H54 (cell line): ENCODE measurements at regions not wholly inside any gene's neighbourhood (a gene's known extent, or its start where the extent isn't known, plus 50 kb on each side); places are given as distances from the start of the nearest gene placed in this dataset.

Experiments
- DNase-seq: peaks from one replicate; pipeline ENCODE4 v3.0.0; 2011; ENCODE audit warnings: low spot score, mixed read lengths; ENCODE audit not compliant: insufficient read length
- FAIRE-seq: peaks from 3 replicates; lab custom pipeline; 2011; peaks lifted over from hg19 to GRCh38; lab: Jason Lieb, UNC
- POLR2A ChIP-seq: IDR thresholded peaks from 2 replicates; pipeline ENCODE4 v1.6.1; 2011; ENCODE audit warnings: low read depth, mild to moderate bottlenecking, low read length

DNA sequence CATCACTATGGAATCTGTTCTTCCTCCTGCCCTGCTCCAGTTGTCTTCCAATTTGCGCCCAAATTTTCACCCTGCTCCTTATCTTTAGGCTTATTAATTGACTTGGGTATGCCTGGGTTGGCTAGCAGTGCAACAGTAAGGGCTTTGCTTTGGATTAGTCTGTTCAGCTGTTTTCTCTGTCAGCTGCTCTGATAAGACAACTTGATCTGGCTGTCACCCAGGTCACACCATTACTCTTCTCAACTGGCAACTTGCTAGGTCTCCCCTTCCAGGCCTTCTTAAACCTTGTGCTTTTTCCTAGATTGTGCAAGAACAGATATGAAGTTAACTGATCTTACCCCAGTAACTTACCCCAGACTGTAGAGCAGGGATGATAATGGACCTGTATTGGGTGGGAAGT lies 357.8 kb upstream of the LARGE1 start:
- no peak for TF ChIP-seq POLR2A
- FAIRE-seq, result no peak
- DNase-seq, result no peak

DNA sequence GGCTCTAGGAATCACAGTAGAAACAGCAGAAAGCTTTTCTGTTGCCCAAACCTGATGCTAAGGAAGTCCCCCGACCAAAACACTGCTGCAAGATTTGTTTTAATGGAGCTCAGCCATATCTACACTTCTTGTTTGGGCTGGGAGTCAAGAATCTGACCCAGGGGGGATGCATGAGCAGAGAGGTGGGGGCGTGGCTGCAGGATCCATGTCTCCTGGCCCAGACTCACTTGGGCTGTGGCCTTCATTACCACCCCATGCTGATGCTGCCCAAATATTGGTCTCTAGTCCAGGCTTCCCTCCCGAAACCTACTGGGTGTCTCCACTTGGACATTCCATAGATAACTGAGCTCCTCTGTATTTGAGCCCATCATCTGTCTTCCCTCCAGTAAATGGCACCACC lies 361.5 kb upstream of the LARGE1 start:
- TF ChIP-seq POLR2A, result no peak
- DNase-seq (no peak), FAIRE-seq (no peak)

DNA sequence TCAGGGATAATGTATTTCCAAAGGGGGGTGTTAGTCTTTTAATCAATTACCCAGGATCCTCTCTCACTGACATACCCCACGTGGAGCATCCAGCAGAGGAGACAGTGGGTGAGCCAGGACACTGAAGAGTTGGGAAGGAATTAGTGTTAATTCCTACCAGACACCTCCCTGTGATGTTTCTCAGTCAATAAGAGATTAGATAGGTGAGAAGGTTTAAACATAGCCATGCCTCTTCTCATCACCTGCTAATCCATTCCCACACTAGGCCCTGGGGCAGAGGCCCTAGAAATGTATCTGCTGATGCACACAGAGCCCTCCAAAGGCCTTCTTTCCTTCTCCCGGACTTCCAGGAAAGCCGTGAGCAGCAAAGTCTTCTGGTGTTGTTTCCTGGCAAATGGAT lies 363.6 kb upstream of the LARGE1 start:
- FAIRE-seq, result no peak
- no peak for TF ChIP-seq POLR2A
- DNase-seq, result no peak

DNA sequence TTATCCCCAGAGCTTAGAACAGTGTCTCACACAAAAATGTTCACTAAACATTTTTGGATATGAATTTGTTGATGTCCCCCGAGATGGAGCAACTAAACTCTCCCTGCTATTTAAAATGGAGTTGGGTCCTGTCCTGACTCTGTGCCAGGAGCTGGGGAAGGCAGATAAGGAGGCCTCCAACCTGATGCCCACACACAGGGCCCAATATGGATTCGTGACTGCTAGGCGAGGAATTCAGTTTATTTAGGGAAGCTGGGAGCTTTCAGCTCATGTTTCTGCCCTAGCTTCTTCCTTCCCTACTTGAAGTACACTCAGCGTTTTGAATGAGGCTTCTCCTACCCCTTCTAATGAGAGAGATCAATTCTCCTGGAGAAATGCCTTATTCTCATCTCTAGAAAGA lies 373.0 kb upstream of the LARGE1 start:
- no peak for TF ChIP-seq POLR2A
- DNase-seq, result no peak
- FAIRE-seq, result no peak

DNA sequence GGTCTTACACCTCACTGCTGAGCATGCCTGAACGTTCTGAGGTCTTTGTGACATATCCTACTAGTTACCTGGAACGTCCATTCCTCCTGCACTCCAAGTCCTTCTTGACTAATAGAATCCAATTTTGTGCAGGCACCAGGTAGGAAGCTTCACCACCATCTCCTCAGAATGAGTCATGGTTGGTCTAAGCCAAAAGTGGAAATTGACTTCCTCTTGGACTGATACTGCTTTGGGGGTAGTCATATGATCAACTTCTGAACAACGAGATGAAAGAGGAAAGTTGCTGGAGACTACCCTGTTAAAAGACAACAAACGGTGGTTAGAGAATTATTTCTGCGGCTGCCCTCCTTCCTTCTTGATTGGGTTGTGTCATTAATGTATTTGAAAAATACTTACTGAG lies 374.2 kb upstream of the LARGE1 start:
- FAIRE-seq (no peak), DNase-seq (no peak)
- no peak for TF ChIP-seq POLR2A

DNA sequence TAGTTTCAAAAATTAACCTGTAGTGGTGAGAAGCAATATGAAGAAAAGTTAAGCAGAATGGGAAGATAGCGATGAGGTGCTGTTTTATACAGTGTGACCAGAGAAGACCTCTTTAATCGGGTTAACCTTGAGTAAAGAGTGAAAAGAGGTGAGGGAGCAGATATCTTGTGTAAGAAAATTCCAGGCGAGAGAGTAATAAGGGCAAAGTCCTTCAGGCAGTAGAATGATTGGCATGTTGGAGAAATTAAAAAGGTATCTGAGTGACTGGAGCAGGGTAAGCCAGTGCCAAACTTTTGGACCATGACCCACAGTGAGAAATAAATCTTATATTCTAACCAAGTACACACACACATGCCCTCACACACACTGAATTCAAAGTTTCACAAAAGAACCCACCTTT lies 374.7 kb upstream of the LARGE1 start:
- FAIRE-seq (no peak), DNase-seq (no peak)
- TF ChIP-seq POLR2A, result no peak

DNA sequence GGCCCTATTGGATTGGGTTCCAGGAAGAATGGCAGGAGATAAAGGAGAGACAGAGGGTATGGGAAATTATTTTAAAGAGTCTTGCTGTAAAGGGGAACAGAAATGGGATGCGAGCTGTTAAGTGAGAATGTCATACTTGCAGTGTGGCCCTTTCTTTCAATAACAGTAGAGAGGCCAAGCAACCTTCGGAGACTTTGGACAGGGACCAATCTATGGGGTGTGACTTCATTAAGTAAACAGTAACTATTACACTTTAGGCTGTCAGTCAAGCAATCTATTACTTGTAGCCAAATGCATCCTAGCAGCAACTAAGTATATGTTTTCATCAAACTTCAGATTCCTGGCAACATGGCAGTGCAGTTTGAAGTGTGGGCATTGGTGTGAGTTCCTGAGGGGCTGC lies 376.2 kb upstream of the LARGE1 start:
- TF ChIP-seq POLR2A, result no peak
- no peak for DNase-seq
- FAIRE-seq, result no peak

DNA sequence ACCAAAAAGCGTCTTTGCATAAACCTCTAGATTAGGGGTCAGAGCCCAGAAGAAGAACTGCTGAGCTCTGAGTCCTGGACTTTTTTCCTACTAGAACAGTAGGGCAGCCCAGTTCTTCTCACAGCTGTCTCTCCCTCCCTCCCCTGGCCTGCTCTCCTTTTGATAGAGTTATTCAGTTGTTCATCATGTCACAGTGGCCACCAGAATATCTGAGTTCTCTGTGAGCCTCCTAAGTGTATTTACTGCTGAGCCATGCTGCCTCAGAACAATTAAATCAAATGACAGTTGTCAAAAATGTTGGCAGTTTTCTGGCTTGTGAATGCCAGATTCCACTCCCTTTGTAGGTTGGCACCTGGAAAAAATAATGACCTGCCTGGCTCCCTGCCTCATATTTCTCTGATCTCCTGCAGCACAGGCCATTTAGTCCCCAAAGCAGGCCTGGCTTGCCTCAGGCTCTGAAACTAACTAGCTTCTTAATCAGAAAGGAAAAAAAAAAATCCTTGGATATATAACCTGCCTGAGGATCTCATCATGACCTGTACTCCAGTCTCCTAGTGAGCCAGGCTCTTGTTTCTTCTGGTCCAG lies 377.4 kb upstream of the LARGE1 start:
- FAIRE-seq (no peak), DNase-seq (no peak)
- no peak for TF ChIP-seq POLR2A

DNA sequence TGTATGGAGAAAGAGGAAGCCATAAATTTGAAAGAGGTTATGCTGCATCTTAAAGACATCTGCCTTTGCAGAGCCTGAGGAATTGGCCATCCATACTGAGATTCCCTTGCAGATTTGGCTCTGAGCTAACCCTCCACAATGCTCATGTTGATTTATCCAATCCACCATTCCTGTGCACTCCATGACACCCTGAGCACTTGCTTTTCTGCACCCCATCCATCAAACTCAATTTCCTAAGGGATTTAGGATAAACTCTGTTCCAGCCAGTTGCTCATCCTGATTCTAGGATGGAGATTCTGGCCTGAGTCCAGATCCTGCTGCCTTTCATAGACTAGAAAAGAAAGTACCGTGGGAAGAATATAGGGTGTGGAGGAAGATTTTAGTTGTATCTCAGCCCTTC lies 379.2 kb upstream of the LARGE1 start:
- FAIRE-seq, result no peak
- TF ChIP-seq POLR2A, result no peak

DNA sequence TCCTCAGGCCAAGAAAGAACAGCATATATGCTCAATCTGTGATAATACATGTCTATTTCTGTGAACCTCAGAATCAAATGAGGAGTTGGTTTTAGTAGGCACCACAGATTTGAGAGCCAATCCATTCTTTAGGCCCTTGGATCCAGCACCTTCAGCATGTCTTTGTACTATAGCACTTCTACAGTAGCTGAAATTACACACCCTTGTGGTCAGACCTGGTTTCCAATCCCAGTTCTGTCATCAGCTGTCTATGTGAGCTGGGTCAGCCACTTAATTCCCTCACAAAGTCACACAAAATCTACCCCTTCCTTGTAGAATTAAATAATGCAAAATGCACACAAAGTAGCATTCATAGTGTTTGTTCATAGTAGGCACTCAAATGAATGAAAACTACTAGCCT lies 381.3 kb upstream of the LARGE1 start:
- no peak for DNase-seq
- FAIRE-seq, result no peak
- no peak for TF ChIP-seq POLR2A

More for the DNA sequence above, 379.2 kb upstream of the LARGE1 start:
- no peak for DNase-seq

DNA sequence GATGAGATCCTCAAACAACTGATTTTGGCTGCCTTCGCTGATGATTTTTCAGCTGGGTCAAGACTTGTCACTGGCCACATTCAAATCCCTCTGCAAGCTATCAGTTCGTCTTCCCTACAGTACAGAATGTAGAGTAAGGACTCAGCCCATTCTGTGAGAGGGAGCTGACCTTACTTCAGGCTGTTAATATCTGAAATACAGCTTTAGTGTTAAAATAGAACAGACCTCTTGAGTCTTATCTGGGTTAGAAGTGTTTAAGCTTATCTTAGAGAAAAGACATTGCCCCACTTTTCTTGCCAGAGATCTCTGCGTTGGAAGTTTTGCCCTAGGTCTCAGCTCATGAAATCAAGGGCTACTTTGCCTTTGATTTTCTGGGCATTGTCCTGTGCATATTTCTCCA lies 383.4 kb upstream of the LARGE1 start:
- TF ChIP-seq POLR2A, result no peak
- DNase-seq (no peak), FAIRE-seq (no peak)

DNA sequence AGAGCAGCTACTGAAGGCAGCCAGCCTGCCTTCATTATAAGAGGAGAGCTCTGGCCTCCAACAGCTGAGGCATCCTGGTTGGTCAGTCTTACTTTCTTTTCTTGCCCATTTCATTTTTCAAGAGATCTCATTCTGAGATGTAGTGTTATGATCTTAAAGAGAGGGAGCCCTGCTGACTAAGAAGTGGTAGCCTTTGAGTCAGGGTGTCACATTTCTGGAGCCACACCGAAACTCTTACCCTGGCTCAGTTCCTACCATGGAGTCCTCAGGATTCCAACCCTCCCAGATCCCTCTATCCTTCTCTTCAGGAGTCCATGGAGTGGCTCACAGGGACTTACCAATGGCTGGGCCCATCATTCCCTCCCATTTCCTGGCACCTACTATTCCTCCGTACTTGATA lies 386.1 kb upstream of the LARGE1 start:
- FAIRE-seq (no peak), DNase-seq (no peak)
- TF ChIP-seq POLR2A, result no peak

DNA sequence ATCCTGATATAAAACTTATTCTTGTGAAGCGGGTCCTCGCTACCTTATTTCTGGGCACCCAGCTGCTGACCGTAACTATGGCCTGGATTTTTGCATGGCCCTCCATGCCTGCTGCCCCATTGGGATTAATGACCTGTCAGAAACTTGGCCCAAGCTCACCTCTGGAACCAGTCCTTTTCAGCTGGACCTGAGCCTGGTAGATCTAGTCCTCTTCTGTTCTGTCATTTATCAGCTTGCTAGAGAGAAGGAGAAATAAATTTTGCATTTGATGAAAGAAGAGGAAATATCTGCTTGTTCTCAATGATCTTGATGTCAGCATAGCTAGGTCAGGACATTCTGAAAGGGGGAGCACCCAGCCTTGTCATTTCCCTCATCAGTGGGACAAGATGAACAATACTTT lies 387.8 kb upstream of the LARGE1 start:
- FAIRE-seq (no peak), DNase-seq (no peak)
- TF ChIP-seq POLR2A, result no peak

DNA sequence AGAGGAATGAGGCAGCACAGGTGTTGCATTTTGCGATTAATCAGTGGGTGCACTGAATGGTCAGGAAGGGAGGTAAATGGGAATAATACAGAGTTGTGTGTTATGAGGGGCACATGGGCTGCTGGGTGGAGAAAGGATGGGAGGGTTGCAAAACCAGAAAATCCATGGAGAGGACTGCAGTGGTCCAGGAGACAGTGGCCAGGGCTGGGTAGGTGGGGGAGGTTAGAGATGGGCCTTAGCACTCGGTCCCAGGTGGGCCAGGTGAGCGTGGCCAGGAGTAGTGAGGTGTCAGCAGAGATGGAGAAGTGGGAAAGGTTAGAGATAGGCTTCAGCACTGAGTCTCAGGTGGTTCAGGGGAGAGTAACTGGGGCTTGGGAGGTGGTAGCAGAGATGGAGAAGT lies 399.1 kb upstream of the LARGE1 start:
- FAIRE-seq (no peak), DNase-seq (no peak)
- TF ChIP-seq POLR2A, result no peak

DNA sequence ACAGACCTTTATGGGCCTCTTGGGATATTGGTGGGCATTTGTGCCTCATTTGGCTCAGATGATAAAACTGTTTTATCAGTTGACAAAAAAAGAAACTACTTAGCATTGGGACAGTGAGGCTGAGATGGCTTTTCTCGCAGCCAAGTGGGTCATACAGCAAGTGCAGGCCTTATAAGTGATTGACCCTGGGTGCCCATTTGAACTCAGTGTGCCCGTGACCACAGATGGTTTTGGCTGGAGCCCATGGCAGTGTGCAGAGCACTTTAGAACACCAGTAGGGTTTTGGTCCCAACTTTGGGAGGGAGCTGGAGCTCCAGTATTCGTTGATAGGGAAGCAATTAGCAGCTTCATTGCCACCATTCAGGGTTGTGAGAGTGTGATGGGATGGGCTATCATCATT lies 404.5 kb upstream of the LARGE1 start:
- FAIRE-seq, result no peak
- no peak for DNase-seq
- no peak for TF ChIP-seq POLR2A

DNA sequence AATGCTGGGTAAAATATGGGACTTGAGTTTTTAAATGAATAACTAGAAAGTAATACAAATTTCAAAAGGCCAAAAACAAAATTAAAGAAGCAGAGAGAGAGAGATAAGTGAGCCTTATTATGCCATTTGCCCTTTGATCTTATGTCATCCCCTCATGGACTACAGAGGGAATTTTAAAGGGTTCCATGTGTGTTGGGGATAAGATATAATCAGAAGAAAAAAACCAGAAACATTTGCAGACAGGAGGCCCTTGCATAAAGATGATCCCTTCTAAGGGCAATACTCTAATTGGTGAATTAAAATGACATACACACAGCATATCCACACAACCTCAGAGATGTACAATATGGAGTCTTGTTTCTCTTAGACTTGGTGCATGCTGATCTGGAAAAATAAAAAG lies 406.6 kb upstream of the LARGE1 start:
- no peak for TF ChIP-seq POLR2A
- FAIRE-seq, result no peak
- DNase-seq, result no peak
